ENCODE measurements at regions not wholly inside any gene's neighbourhood (a gene's known extent, or its start where the extent isn't known, plus 50 kb on each side); places are given as distances from the start of the nearest gene placed in this dataset.

DNA sequence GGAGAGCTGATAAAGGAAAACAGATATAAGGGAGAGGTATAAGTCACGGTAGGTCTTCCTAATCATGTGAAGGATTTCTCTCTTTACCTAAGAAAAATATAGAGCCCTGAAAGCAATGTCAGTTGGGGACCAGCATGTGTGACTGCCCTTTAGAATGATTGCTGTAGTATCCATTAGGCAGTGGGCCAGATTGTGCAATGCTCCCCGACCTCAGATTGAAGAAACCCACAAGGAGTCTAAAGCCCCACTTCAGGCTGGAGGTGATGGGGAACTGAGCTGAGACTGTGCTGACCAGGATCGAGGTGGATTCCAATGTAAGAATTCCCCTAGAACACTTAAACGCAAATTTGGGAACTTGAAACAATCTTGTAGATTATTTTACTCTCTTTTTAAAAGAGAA lies 614.4 kb downstream of the LIG4 start:
- TF ChIP-seq, protein P1, sequence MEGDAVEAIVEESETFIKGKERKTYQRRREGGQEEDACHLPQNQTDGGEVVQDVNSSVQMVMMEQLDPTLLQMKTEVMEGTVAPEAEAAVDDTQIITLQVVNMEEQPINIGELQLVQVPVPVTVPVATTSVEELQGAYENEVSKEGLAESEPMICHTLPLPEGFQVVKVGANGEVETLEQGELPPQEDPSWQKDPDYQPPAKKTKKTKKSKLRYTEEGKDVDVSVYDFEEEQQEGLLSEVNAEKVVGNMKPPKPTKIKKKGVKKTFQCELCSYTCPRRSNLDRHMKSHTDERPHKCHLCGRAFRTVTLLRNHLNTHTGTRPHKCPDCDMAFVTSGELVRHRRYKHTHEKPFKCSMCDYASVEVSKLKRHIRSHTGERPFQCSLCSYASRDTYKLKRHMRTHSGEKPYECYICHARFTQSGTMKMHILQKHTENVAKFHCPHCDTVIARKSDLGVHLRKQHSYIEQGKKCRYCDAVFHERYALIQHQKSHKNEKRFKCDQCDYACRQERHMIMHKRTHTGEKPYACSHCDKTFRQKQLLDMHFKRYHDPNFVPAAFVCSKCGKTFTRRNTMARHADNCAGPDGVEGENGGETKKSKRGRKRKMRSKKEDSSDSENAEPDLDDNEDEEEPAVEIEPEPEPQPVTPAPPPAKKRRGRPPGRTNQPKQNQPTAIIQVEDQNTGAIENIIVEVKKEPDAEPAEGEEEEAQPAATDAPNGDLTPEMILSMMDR (IDR thresholded peaks at IDR 0.05; ENCODE audit: poor library complexity) = no peak
- TF ChIP-seq EZH2phosphoT487 (IDR thresholded peaks at IDR 0.05; ENCODE audit: low read depth, severe bottlenecking, unreplicated experiment) = no peak

All from hepatocyte (in vitro differentiated cells).